ENCODE measurements at regions not wholly inside any gene's neighbourhood (a gene's known extent, or its start where the extent isn't known, plus 50 kb on each side); places are given as distances from the start of the nearest gene placed in this dataset.

DNA sequence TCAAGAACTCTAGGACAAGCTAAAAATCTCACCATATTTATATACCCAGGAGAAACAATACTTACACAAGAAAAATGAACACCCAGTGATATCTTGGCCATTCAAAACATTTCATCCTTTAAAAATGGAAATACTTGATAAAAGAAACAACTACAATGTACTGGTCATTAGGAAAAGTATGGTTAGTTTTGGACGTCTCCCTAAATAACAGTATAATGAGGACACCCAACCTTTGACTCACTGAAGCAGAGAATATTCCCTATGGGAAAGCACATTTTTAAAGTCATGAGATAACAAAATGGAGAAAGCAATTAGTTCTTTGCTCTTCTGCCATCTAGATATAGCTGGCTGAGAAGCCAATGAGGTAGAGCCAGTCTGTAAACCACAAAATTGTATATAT is 164.4 kb downstream of the TBX18 start:
- TF ChIP-seq, protein P1, sequence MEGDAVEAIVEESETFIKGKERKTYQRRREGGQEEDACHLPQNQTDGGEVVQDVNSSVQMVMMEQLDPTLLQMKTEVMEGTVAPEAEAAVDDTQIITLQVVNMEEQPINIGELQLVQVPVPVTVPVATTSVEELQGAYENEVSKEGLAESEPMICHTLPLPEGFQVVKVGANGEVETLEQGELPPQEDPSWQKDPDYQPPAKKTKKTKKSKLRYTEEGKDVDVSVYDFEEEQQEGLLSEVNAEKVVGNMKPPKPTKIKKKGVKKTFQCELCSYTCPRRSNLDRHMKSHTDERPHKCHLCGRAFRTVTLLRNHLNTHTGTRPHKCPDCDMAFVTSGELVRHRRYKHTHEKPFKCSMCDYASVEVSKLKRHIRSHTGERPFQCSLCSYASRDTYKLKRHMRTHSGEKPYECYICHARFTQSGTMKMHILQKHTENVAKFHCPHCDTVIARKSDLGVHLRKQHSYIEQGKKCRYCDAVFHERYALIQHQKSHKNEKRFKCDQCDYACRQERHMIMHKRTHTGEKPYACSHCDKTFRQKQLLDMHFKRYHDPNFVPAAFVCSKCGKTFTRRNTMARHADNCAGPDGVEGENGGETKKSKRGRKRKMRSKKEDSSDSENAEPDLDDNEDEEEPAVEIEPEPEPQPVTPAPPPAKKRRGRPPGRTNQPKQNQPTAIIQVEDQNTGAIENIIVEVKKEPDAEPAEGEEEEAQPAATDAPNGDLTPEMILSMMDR (IDR thresholded peaks at IDR 0.05), result no peak
- TF ChIP-seq POLR2A (IDR thresholded peaks at IDR 0.05), result no peak

Measured in body of pancreas (tissue), 4 donors.